Rectal smooth muscle tissue (tissue), 1 donor: ENCODE measurements at regions not wholly inside any gene's neighbourhood (a gene's known extent, or its start where the extent isn't known, plus 50 kb on each side); places are given as distances from the start of the nearest gene placed in this dataset.

Source experiments
- H3K27ac ChIP-seq: one replicate; pipeline ENCODE4 v1.7.0; 2013; ENCODE audit warnings: low read depth, low read length, inconsistent platforms
- H3K27me3 ChIP-seq: one replicate; pipeline ENCODE4 v1.7.0; 2013; ENCODE audit warnings: low read length; ENCODE audit not compliant: control insufficient read depth, insufficient read depth
- H3K36me3 ChIP-seq: one replicate; pipeline ENCODE4 v1.7.0; 2013; ENCODE audit warnings: low read length; ENCODE audit not compliant: control insufficient read depth, insufficient read depth
- H3K4me1 ChIP-seq: one replicate; pipeline ENCODE4 v1.7.0; 2013; ENCODE audit warnings: low read length; ENCODE audit not compliant: control insufficient read depth, insufficient read depth
- H3K4me3 ChIP-seq: one replicate; pipeline ENCODE4 v1.7.0; 2013; ENCODE audit warnings: low read length
- H3K9ac ChIP-seq: one replicate; pipeline ENCODE4 v1.7.0; 2013; ENCODE audit warnings: low read length

DNA sequence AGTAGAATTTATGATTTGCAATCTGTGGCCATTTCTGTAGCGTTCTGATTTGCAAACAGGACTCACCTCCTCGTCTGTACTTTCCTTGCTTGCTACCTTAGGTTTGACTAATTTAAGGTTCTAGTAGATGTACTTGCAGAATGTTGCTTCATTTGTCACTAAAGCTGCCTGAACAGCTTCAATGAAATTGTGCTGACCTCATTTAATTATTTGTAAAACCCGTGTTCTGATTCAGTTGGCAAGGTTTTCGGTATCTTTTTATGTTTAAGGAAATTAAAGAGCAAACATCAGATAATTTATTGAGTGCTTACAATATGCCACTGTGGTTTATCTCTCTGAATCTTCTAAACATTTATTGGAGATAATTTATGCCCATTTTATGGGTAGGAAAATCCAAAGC is 284.9 kb upstream of the EEF2KMT start:
- Histone ChIP-seq H3K36me3 (no peaks in the 10 kb centered on the region), H3K27me3 (no peaks in the 10 kb centered on the region), H3K4me3 (no peak overlapping the region), H3K27ac (no peak overlapping the region), H3K4me1 (no peaks in the 10 kb centered on the region), H3K9ac (no peak overlapping the region)

GRCh38 chr16:5381481-5381880 is 283.9 kb upstream of the EEF2KMT start:
- H3K36me3 ChIP-seq, result no peaks in the 10 kb centered on the region
- no peak overlapping the region for H3K4me3 ChIP-seq
- no peaks in the 10 kb centered on the region for H3K27me3 ChIP-seq
- H3K4me1 ChIP-seq, result no peaks in the 10 kb centered on the region
- H3K27ac ChIP-seq, result no peak overlapping the region
- H3K9ac ChIP-seq, result no peak overlapping the region

- no peak overlapping the region for H3K9ac ChIP-seq
- H3K4me3 ChIP-seq, result no peak overlapping the region
- H3K27ac ChIP-seq, result no peak overlapping the region
- H3K36me3 ChIP-seq, result no peaks in the 10 kb centered on the region
- no peaks in the 10 kb centered on the region for H3K4me1 ChIP-seq
- H3K27me3 ChIP-seq, result no peaks in the 10 kb centered on the region
Observed at GRCh38 chr16:5379954-5380353, 282.4 kb upstream of the EEF2KMT start.

DNA sequence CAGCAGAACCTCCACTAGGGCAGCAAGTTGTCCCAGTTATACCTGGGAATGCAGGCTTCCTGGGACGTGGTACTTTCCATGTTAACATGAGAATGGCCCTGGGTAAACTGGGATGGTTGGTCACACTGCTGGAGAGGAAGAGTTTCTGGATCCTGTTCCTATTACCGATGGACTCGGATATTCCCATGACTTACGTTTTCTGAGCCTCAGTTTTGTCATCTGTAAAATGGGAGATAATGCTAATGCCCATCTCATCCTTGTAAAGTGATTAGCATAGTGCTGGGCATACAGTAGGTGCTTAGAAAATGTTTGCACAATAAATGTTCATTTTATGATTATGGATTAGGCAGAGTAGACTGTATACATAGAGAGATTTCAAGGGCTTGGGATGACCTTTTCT is 280.9 kb upstream of the EEF2KMT start:
- no peaks in the 10 kb centered on the region for H3K4me1 ChIP-seq
- H3K36me3 ChIP-seq, result no peaks in the 10 kb centered on the region
- H3K4me3 ChIP-seq, result no peak overlapping the region
- H3K27me3 ChIP-seq, result no peaks in the 10 kb centered on the region
- H3K27ac ChIP-seq, result no peak overlapping the region
- H3K9ac ChIP-seq, result no peak overlapping the region

GRCh38 chr16:5377280-5377898 is 279.8 kb upstream of the EEF2KMT start:
- no peak overlapping the region for H3K9ac ChIP-seq
- H3K36me3 ChIP-seq, result no peaks in the 10 kb centered on the region
- no peak overlapping the region for H3K4me3 ChIP-seq
- H3K4me1 ChIP-seq, result no peaks in the 10 kb centered on the region
- H3K27ac ChIP-seq, result no peak overlapping the region
- no peaks in the 10 kb centered on the region for H3K27me3 ChIP-seq

DNA sequence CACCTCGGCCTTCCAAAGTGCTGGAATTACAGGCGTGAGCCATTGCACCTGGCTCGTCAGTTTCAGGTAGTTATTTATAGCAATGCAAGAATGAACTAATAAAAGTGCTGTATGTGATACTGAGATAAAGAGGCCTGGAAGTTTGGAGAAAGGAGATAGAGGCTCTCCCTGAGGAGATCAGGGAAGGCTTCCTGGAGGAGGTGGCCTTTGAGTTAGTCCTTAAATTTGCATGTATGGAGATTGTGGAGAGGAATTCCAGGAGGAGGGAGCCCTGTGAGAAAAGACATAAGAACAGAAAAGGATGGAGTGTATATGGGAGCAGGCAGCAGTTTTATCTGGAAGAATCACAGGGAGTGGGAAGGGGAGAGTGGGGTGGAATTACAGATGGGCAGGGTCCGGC is 276.6 kb upstream of the EEF2KMT start:
- no peak overlapping the region for H3K27ac ChIP-seq
- H3K4me1 ChIP-seq, result no peaks in the 10 kb centered on the region
- H3K9ac ChIP-seq, result no peak overlapping the region
- H3K4me3 ChIP-seq, result no peak overlapping the region
- H3K36me3 ChIP-seq, result no peaks in the 10 kb centered on the region
- no peaks in the 10 kb centered on the region for H3K27me3 ChIP-seq

GRCh38 chr16:5367951-5368350 is 270.4 kb upstream of the EEF2KMT start:
- Histone ChIP-seq H3K27me3 (no peaks in the 10 kb centered on the region), H3K36me3 (no peaks in the 10 kb centered on the region), H3K4me3 (no peak overlapping the region), H3K27ac (no peak overlapping the region), H3K9ac (no peak overlapping the region), H3K4me1 (no peaks in the 10 kb centered on the region)

GRCh38 chr16:5366126-5366525 is 268.5 kb upstream of the EEF2KMT start:
- Histone ChIP-seq H3K4me1 (no peaks in the 10 kb centered on the region), H3K9ac (no peak overlapping the region), H3K27me3 (no peaks in the 10 kb centered on the region), H3K36me3 (no peaks in the 10 kb centered on the region), H3K27ac (no peak overlapping the region), H3K4me3 (no peak overlapping the region)

- Histone ChIP-seq H3K27ac (no peak overlapping the region), H3K4me3 (no peak overlapping the region), H3K4me1 (no peaks in the 10 kb centered on the region), H3K36me3 (no peaks in the 10 kb centered on the region), H3K9ac (no peak overlapping the region), H3K27me3 (no peaks in the 10 kb centered on the region)
Observed at GRCh38 chr16:5364186-5364585, 266.6 kb upstream of the EEF2KMT start.

GRCh38 chr16:5361322-5361721 is 263.7 kb upstream of the EEF2KMT start:
- Histone ChIP-seq H3K9ac (no peak overlapping the region), H3K36me3 (no peaks in the 10 kb centered on the region), H3K27me3 (no peaks in the 10 kb centered on the region), H3K4me1 (no peaks in the 10 kb centered on the region), H3K27ac (no peak overlapping the region), H3K4me3 (no peak overlapping the region)

GRCh38 chr16:5354645-5355044 is 257.1 kb upstream of the EEF2KMT start:
- no peaks in the 10 kb centered on the region for H3K27me3 ChIP-seq
- no peak overlapping the region for H3K27ac ChIP-seq
- H3K4me1 ChIP-seq, result no peaks in the 10 kb centered on the region
- no peaks in the 10 kb centered on the region for H3K36me3 ChIP-seq
- H3K9ac ChIP-seq, result no peak overlapping the region
- no peak overlapping the region for H3K4me3 ChIP-seq

DNA sequence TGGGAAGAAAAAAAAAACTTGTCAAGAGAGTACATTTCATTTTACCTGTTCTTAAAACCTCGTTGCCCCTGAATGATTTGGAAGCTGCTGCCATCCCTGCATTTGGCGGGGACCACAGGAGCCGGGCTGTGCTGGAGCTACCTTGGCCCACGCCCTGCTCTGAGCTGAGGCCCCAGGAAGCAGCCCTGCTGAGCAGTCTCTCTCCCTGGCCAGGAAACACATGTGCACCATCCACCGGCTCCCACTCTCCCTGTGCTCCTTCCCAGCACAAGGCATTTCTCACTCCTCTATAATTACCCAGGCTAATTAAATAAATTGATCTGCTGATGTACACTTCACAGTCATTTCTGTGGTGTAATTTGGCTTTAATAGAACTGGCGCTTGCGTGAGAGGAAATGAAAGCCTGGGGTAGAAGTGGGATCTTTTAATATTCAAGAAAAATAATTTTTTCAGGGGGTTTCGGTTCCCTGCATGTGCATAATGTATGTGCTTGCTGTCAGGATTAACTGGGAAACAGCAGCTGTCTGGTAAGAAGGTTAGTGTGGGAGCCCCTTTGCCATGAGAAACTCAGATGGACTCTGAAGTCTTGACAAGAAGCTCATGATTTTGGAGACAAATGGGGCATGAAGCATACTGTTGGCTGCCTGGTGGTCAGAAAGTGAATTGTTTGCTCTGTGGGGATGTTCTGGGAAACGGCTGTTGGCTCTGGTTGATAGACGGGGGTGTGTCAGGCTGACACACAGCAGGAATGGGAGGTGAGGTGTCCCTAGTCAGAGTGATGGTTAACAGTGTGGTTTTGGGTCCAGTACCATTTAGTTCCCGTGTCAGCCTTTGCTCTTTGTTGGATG is 252.3 kb upstream of the EEF2KMT start:
- H3K27me3 ChIP-seq, result no peaks in the 10 kb centered on the region
- H3K4me3 ChIP-seq, result no peak overlapping the region
- no peaks in the 10 kb centered on the region for H3K4me1 ChIP-seq
- H3K27ac ChIP-seq, result no peak overlapping the region
- no peak overlapping the region for H3K9ac ChIP-seq
- H3K36me3 ChIP-seq, result no peaks in the 10 kb centered on the region

DNA sequence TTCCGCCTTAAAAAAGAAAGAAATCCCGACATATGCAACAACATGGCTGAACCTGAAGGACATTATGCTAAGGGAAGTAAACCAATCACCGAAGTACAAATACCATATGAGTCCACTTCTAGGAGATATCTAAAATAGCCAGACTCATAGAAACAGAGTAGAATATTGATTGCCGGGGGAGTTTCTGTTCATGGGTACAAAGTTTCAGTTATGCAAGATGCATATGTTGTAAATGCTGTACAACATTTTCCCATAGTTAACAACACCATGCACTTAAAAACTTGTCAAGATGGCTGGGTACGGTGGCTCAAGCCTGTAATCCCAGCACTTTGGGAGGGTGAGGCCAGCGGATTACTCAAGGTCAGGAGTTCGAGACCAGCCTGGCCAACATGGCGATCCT is 251.5 kb upstream of the EEF2KMT start:
- Histone ChIP-seq H3K4me3 (no peak overlapping the region), H3K4me1 (no peaks in the 10 kb centered on the region), H3K27me3 (no peaks in the 10 kb centered on the region), H3K9ac (no peak overlapping the region), H3K27ac (no peak overlapping the region), H3K36me3 (no peaks in the 10 kb centered on the region)
